Hepatocyte (in vitro differentiated cells): ENCODE measurements at regions not wholly inside any gene's neighbourhood (a gene's known extent, or its start where the extent isn't known, plus 50 kb on each side); places are given as distances from the start of the nearest gene placed in this dataset.

ENCODE experiments used
- CTCF ChIP-seq: fragments of 200-600 bp; sonication (generic); IDR thresholded peaks from 2 replicates; pipeline ENCODE4 v1.5.1; 2016; ENCODE audit warnings: antibody characterized with exemption, mild to moderate bottlenecking; ENCODE audit not compliant: poor library complexity
- EZH2 ChIP-seq: fragments of 200-600 bp; sonication (generic); IDR thresholded peaks from 2 replicates; pipeline ENCODE4 v1.6.1; 2016; ENCODE audit warnings: antibody characterized with exemption, mild to moderate bottlenecking, borderline replicate concordance
- EZH2phosphoT487 ChIP-seq: fragments of 200-600 bp; sonication (generic); IDR thresholded peaks from one replicate; pipeline ENCODE4 v1.6.1; 2018; ENCODE audit warnings: antibody characterized with exemption, mild to moderate bottlenecking, low read depth, moderate library complexity; ENCODE audit not compliant: unreplicated experiment, severe bottlenecking

GRCh38 chr7:67807826-67808225, 811.2 kb downstream of the TYW1 start:
- TF ChIP-seq CTCF (no peak), EZH2 (no peak), EZH2phosphoT487 (no peak)
